ENCODE measurements at regions not wholly inside any gene's neighbourhood (a gene's known extent, or its start where the extent isn't known, plus 50 kb on each side); places are given as distances from the start of the nearest gene placed in this dataset.

GRCh38 chr10:81564143-81564542, 310.9 kb upstream of the NRG3 start:
- TF ChIP-seq POLR2A (IDR thresholded peaks at IDR 0.05; ENCODE audit: low read depth, low read length) (no peak), TAF1 (IDR thresholded peaks at IDR 0.05; ENCODE audit: low read depth, low read length) (no peak), POLR2AphosphoS5 (IDR thresholded peaks at IDR 0.05; ENCODE audit: low read depth, low read length) (no peak)

Data from GM12891 (cell line).